GM23338 (cell line): ENCODE measurements at regions not wholly inside any gene's neighbourhood (a gene's known extent, or its start where the extent isn't known, plus 50 kb on each side); places are given as distances from the start of the nearest gene placed in this dataset.

ENCODE experiments used
- ATAC-seq: fragments of 200-7000 bp; cut with Tn5 transposase; 3 replicates; pipeline ENCODE4 v1.9.1; 2020
- DNase-seq: peaks from one replicate; pipeline ENCODE4 v3.0.0-alpha.2; 2015; ENCODE audit warnings: low spot score
- H2AFZ ChIP-seq: fragments of 200-600 bp; sonication (generic); 2 replicates; pipeline ENCODE4 v1.8.0; 2016; ENCODE audit warnings: antibody characterized with exemption, mild to moderate bottlenecking, moderate library complexity
- H3F3A ChIP-seq: fragments of 200-600 bp; sonication (generic); replicated peaks from 2 replicates; pipeline ENCODE4 v1.8.0; 2017; ENCODE audit warnings: antibody characterized with exemption, mixed run types, low read depth
- H3K27ac ChIP-seq: fragments of 200-600 bp; sonication (generic); 2 replicates; pipeline ENCODE4 v1.6.1; 2016; ENCODE audit warnings: low read depth
- H3K27me3 ChIP-seq: fragments of 200-600 bp; sonication (generic); 2 replicates; pipeline ENCODE4 v1.8.0; 2016; ENCODE audit warnings: mild to moderate bottlenecking, mixed run types, moderate library complexity; ENCODE audit not compliant: insufficient read depth
- H3K36me3 ChIP-seq: fragments of 200-600 bp; sonication (generic); 2 replicates; pipeline ENCODE4 v1.8.0; 2016; ENCODE audit warnings: mild to moderate bottlenecking; ENCODE audit not compliant: insufficient read depth
- H3K4me1 ChIP-seq: fragments of 200-600 bp; sonication (generic); 2 replicates; pipeline ENCODE4 v1.8.0; 2016; ENCODE audit warnings: mild to moderate bottlenecking, moderate library complexity; ENCODE audit not compliant: insufficient read depth
- H3K4me2 ChIP-seq: fragments of 200-600 bp; sonication (generic); 2 replicates; pipeline ENCODE4 v1.7.1; 2017; ENCODE audit warnings: mixed run types
- H3K4me3 ChIP-seq: fragments of 200-600 bp; sonication (generic); 2 replicates; pipeline ENCODE4 v1.6.1; 2016; ENCODE audit warnings: mixed run types
- H3K79me2 ChIP-seq: fragments of 200-600 bp; sonication (generic); replicated peaks from 2 replicates; pipeline ENCODE4 v1.8.0; 2017; ENCODE audit warnings: mild to moderate bottlenecking; ENCODE audit not compliant: insufficient read depth
- H3K9me2 ChIP-seq: fragments of 200-600 bp; sonication (generic); 2 replicates; pipeline ENCODE4 v1.8.0; 2017; ENCODE audit not compliant: insufficient read depth
- H4K20me1 ChIP-seq: fragments of 200-600 bp; sonication (generic); replicated peaks from 2 replicates; pipeline ENCODE4 v1.8.0; 2017; ENCODE audit warnings: mild to moderate bottlenecking; ENCODE audit not compliant: insufficient read depth
- H3K27ac Mint-ChIP-seq: 2 replicates; pipeline ENCODE4 v1.8.0; 2020; ENCODE audit warnings: inconsistent platforms, mild to moderate bottlenecking, moderate library complexity, mixed read lengths
- H3K27me3 Mint-ChIP-seq: 3 replicates; pipeline ENCODE4 v1.8.0; 2022; ENCODE audit warnings: low read depth, mild to moderate bottlenecking, moderate library complexity, mixed read lengths, inconsistent platforms; ENCODE audit not compliant: insufficient read depth, poor library complexity
- H3K36me3 Mint-ChIP-seq: 3 replicates; pipeline ENCODE4 v1.8.0; 2021; ENCODE audit warnings: low read depth, mild to moderate bottlenecking, inconsistent platforms, moderate library complexity, mixed read lengths
- H3K4me1 Mint-ChIP-seq: 3 replicates; pipeline ENCODE4 v1.8.0; 2020; ENCODE audit warnings: mild to moderate bottlenecking, inconsistent platforms, mixed read lengths
- H3K4me3 Mint-ChIP-seq: 3 replicates; pipeline ENCODE4 v1.8.0; 2021; ENCODE audit warnings: moderate library complexity, mild to moderate bottlenecking, inconsistent platforms, mixed read lengths
- H3K9me3 Mint-ChIP-seq: 3 replicates; pipeline ENCODE4 v1.8.0; 2020; ENCODE audit warnings: moderate library complexity, mild to moderate bottlenecking, inconsistent platforms, mixed read lengths
- CREB1 ChIP-seq: fragments of 250-450 bp; sonication (Bioruptor Pico); IDR thresholded peaks from 2 replicates; pipeline ENCODE4 v1.5.0; 2020; ENCODE audit warnings: low read depth, mild to moderate bottlenecking, moderate library complexity
- EZH2 ChIP-seq: fragments of 200-600 bp; sonication (generic); IDR thresholded peaks from one replicate; pipeline ENCODE4 v1.8.0; 2017; ENCODE audit warnings: antibody characterized with exemption, mild to moderate bottlenecking, low read depth; ENCODE audit not compliant: unreplicated experiment
- EZH2phosphoT487 ChIP-seq: fragments of 200-600 bp; sonication (generic); IDR thresholded peaks from one replicate; pipeline ENCODE4 v1.8.1; 2018; ENCODE audit warnings: antibody characterized with exemption; ENCODE audit not compliant: unreplicated experiment
- JUNB ChIP-seq: IDR thresholded peaks from one replicate; pipeline ENCODE4 v1.6.1; 2016; ENCODE audit warnings: antibody characterized with exemption; ENCODE audit not compliant: unreplicated experiment
- NANOG ChIP-seq: IDR thresholded peaks from 2 replicates; pipeline ENCODE4 v1.6.1; 2016; ENCODE audit warnings: antibody characterized with exemption, borderline replicate concordance
- POLR2AphosphoS5 ChIP-seq: IDR thresholded peaks from 2 replicates; pipeline ENCODE4 v1.6.1; 2016; ENCODE audit warnings: antibody characterized with exemption, low read depth
- ZNF114 ChIP-seq: fragments of 250-450 bp; sonication (Bioruptor Pico); IDR thresholded peaks from 2 replicates; pipeline ENCODE4 v1.5.0; 2020; ENCODE audit warnings: mild to moderate bottlenecking, moderate library complexity
- ZNF331 ChIP-seq: fragments of 250-450 bp; sonication (Bioruptor Pico); IDR thresholded peaks from 2 replicates; pipeline ENCODE4 v1.5.0; 2020; ENCODE audit warnings: low read depth, mild to moderate bottlenecking, moderate library complexity
- ZNF462 ChIP-seq: fragments of 250-450 bp; sonication (Bioruptor Pico); IDR thresholded peaks from 2 replicates; pipeline ENCODE4 v1.5.0; 2020; ENCODE audit warnings: mild to moderate bottlenecking, moderate library complexity
- TF ChIP-seq, protein P1 (sequence below): IDR thresholded peaks from 2 replicates; pipeline ENCODE4 v1.6.1; 2016; ENCODE audit warnings: antibody characterized with exemption
- TF ChIP-seq, protein P2 (sequence below): IDR thresholded peaks from one replicate; pipeline ENCODE4 v1.6.1; 2018; ENCODE audit warnings: antibody characterized with exemption; ENCODE audit not compliant: unreplicated experiment

GRCh38 chr10:128898916-128899195, 568.2 kb upstream of the MGMT start:
- no peak for DNase-seq
- Histone ChIP-seq H3F3A (no peaks in the 10 kb centered on the region), H3K79me2 (no peaks in the 10 kb centered on the region), H3K4me3 (no peak overlapping the region), H3K27ac (no peak overlapping the region), H3K9me2 (peaks cover 24% of the 10 kb centered on the region; the same call in 1 of the 2 replicates), H3K36me3 (no peaks in the 10 kb centered on the region), H2AFZ (peak overlapping the region; percentile 100), H4K20me1 (no peaks in the 10 kb centered on the region), H3K4me2 (no peak overlapping the region), H3K4me1 (peaks cover 18% of the 10 kb centered on the region), H3K27me3 (no peaks in the 10 kb centered on the region)
- Mint-ChIP-seq H3K27me3 (no peaks in the 10 kb centered on the region), H3K9me3 (no peaks in the 10 kb centered on the region), H3K27ac (no peak overlapping the region), H3K4me3 (no peak overlapping the region), H3K4me1 (peaks cover 6% of the 10 kb centered on the region), H3K36me3 (no peaks in the 10 kb centered on the region)
- no peak for ATAC-seq
- no peak for TF ChIP-seq ZNF331
- TF ChIP-seq EZH2phosphoT487, result no peak
- TF ChIP-seq EZH2, result no peak
- no peak for TF ChIP-seq CREB1 (CRISPR knock-in tag)
- TF ChIP-seq JUNB, result no peak
- TF ChIP-seq ZNF114, result no peak
- TF ChIP-seq, protein P1, sequence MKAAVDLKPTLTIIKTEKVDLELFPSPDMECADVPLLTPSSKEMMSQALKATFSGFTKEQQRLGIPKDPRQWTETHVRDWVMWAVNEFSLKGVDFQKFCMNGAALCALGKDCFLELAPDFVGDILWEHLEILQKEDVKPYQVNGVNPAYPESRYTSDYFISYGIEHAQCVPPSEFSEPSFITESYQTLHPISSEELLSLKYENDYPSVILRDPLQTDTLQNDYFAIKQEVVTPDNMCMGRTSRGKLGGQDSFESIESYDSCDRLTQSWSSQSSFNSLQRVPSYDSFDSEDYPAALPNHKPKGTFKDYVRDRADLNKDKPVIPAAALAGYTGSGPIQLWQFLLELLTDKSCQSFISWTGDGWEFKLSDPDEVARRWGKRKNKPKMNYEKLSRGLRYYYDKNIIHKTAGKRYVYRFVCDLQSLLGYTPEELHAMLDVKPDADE, result no peak
- TF ChIP-seq, protein P2, sequence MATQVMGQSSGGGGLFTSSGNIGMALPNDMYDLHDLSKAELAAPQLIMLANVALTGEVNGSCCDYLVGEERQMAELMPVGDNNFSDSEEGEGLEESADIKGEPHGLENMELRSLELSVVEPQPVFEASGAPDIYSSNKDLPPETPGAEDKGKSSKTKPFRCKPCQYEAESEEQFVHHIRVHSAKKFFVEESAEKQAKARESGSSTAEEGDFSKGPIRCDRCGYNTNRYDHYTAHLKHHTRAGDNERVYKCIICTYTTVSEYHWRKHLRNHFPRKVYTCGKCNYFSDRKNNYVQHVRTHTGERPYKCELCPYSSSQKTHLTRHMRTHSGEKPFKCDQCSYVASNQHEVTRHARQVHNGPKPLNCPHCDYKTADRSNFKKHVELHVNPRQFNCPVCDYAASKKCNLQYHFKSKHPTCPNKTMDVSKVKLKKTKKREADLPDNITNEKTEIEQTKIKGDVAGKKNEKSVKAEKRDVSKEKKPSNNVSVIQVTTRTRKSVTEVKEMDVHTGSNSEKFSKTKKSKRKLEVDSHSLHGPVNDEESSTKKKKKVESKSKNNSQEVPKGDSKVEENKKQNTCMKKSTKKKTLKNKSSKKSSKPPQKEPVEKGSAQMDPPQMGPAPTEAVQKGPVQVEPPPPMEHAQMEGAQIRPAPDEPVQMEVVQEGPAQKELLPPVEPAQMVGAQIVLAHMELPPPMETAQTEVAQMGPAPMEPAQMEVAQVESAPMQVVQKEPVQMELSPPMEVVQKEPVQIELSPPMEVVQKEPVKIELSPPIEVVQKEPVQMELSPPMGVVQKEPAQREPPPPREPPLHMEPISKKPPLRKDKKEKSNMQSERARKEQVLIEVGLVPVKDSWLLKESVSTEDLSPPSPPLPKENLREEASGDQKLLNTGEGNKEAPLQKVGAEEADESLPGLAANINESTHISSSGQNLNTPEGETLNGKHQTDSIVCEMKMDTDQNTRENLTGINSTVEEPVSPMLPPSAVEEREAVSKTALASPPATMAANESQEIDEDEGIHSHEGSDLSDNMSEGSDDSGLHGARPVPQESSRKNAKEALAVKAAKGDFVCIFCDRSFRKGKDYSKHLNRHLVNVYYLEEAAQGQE, result no peak
- no peak for TF ChIP-seq POLR2AphosphoS5
- TF ChIP-seq NANOG, result no peak

DNA sequence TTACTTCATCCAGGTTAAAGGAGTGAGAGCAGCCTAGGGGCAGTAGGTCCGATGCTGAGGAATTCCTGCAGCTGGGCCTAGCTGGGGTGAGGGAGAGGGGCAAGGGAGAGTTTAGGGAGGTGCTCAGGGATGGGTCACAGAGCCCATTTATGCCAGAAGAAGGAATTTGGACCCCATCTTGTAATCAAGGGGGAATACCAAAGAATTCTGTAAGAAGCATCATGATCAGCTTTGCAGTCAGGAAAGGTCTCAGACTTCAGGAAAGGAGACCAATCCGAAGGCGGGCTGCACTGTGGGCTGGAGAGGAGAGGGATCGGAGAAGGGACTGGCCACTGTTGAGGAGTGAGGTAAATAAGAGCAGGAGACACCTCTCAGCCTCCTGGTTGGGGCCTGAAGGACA, 566.6 kb upstream of the MGMT start:
- H2AFZ ChIP-seq, result no peak overlapping the region
- peaks cover 18% of the 10 kb centered on the region for H3K4me1 ChIP-seq
- ATAC-seq (no peak), DNase-seq (no peak)
- Mint-ChIP-seq H3K4me3 (no peak overlapping the region), H3K36me3 (no peaks in the 10 kb centered on the region), H3K4me1 (peaks cover 9% of the 10 kb centered on the region), H3K9me3 (no peaks in the 10 kb centered on the region), H3K27me3 (peaks cover 3% of the 10 kb centered on the region), H3K27ac (no peak overlapping the region)
- no peaks in the 10 kb centered on the region for H3F3A ChIP-seq
- no peaks in the 10 kb centered on the region for H4K20me1 ChIP-seq
- H3K9me2 ChIP-seq, result peaks cover 24% of the 10 kb centered on the region
- no peaks in the 10 kb centered on the region for H3K27me3 ChIP-seq
- H3K36me3 ChIP-seq, result no peaks in the 10 kb centered on the region
- no peak overlapping the region for H3K27ac ChIP-seq
- H3K4me2 ChIP-seq, result no peak overlapping the region
- no peak overlapping the region for H3K4me3 ChIP-seq
- H3K79me2 ChIP-seq, result no peaks in the 10 kb centered on the region
- TF ChIP-seq, protein P1, result no peak
- TF ChIP-seq NANOG (no peak), ZNF462 (CRISPR knock-in tag) (no peak), POLR2AphosphoS5 (no peak)
